A549 (cell line): ENCODE measurements at regions not wholly inside any gene's neighbourhood (a gene's known extent, or its start where the extent isn't known, plus 50 kb on each side); places are given as distances from the start of the nearest gene placed in this dataset.

ENCODE experiments used
- CEBPB ChIP-seq, 2 experiments: fragments of >200 bp in 1 of 2; sonication (Bioruptor Twin) in 1 of 2; formaldehyde crosslinking in 1 of 2; IDR thresholded peaks; 2 replicates each; pipeline ENCODE4 v1.6.1; 2012 to 2016
- HDAC2 ChIP-seq: fragments of 200-600 bp; sonication (generic); IDR thresholded peaks from 2 replicates; pipeline ENCODE4 v1.6.1; 2016
- JUN ChIP-seq, 2 experiments: fragments of >200 bp; sonication (Bioruptor Twin); formaldehyde crosslinking; IDR thresholded peaks; 2 replicates in 1 of 2; 3 replicates in 1 of 2; pipeline ENCODE4 v1.6.1; 2016 to 2017
- MAX ChIP-seq: IDR thresholded peaks from 2 replicates; pipeline ENCODE4 v1.6.1; 2012
- PBX3 ChIP-seq: IDR thresholded peaks from 2 replicates; pipeline ENCODE4 v1.6.1; 2012
- POLR2A ChIP-seq: IDR thresholded peaks from 2 replicates; pipeline ENCODE4 v1.6.1; 2012; ENCODE audit warnings: mild to moderate bottlenecking, low read length
- RAD21 ChIP-seq, 2 experiments: fragments of >200 bp in 1 of 2; sonication (Bioruptor Twin) in 1 of 2; formaldehyde crosslinking in 1 of 2; IDR thresholded peaks in 1 of 2; conservative IDR thresholded peaks in 1 of 2; 2 replicates in 1 of 2; 3 replicates in 1 of 2; pipeline ENCODE4 v1.6.1; 2012 to 2018; ENCODE audit warnings: inconsistent platforms in 1 of 2

GRCh38 chr6:12566618-12567123, 149.9 kb upstream of the PHACTR1 start:
- TF ChIP-seq RAD21 (conservative IDR thresholded peaks at IDR 0.05 in 1 of 2, IDR thresholded peaks at IDR 0.05 in 1 of 2): no peak
- TF ChIP-seq CEBPB (IDR thresholded peaks at IDR 0.05): no peak
- no peak for TF ChIP-seq POLR2A
- TF ChIP-seq HDAC2: no peak
- TF ChIP-seq PBX3: no peak
- TF ChIP-seq JUN (IDR thresholded peaks at IDR 0.05): no peak
- TF ChIP-seq MAX: no peak
